T-cell (primary cell): ENCODE measurements at regions not wholly inside any gene's neighbourhood (a gene's known extent, or its start where the extent isn't known, plus 50 kb on each side); places are given as distances from the start of the nearest gene placed in this dataset.

Experiments
- ATAC-seq, 4 experiments: fragments of 200-7000 bp in 3 of 4; fragments of 150-1000 bp in 1 of 4; cut with Tn5 transposase; replicated peaks in 1 of 4; 1 replicate in 3 of 4; 2 replicates in 1 of 4; pipeline ENCODE4 v1.10.0; 2021; ENCODE audit warnings: moderate library complexity in 3 of 4, mild to moderate bottlenecking in 2 of 4, moderate number of reproducible peaks in 1 of 4
- CTCF ChIA-PET, 2 donors: fragments of 300-600 bp; sonication (Branson Sonifier 250); formaldehyde crosslinking; loops; one replicate each; lab custom pipeline; 2022; ENCODE audit warnings: antibody characterized with exemption in 2 of 2; lab: Charles Lee
- POLR2A ChIA-PET, 2 donors: fragments of 300-600 bp; sonication (Branson Sonifier 250); formaldehyde crosslinking; loops; one replicate each; lab custom pipeline; 2022; ENCODE audit warnings: antibody characterized with exemption in 2 of 2; lab: Charles Lee
- DNase-seq, 35 experiments: peaks; one replicate each; pipeline versions ENCODE4 v3.0.0 to v3.0.0-alpha.2; 2013 to 2023
- H3K27ac ChIP-seq: one replicate; pipeline ENCODE4 v1.5.1; 2013; ENCODE audit warnings: low read length
- H3K27me3 ChIP-seq, 2 experiments: replicated peaks in 1 of 2; 1 replicate in 1 of 2; 2 replicates in 1 of 2; pipeline versions ENCODE4 v1.6.1 to v1.7.0; 2013; ENCODE audit warnings: low read length in 1 of 2, mixed read lengths in 1 of 2; ENCODE audit not compliant: control insufficient read depth in 2 of 2, insufficient read depth in 2 of 2; ENCODE audit errors: extremely low read depth in 1 of 2
- H3K36me3 ChIP-seq, 2 donors: 1 replicate in 1 of 2; 2 replicates in 1 of 2; pipeline versions ENCODE4 v1.6.1 to v1.7.0; 2013; ENCODE audit warnings: low read length in 1 of 2; ENCODE audit not compliant: control insufficient read depth in 2 of 2, insufficient read depth in 1 of 2; ENCODE audit errors: extremely low read depth in 1 of 2
- H3K4me1 ChIP-seq, 2 experiments: 1 replicate in 1 of 2; 2 replicates in 1 of 2; pipeline versions ENCODE4 v1.6.1 to v1.7.0; 2013; ENCODE audit warnings: low read length in 2 of 2, mixed read lengths in 1 of 2; ENCODE audit not compliant: insufficient read depth in 2 of 2, control insufficient read depth in 1 of 2; ENCODE audit errors: extremely low read depth in 1 of 2
- H3K4me3 ChIP-seq, 2 donors: 1 replicate in 1 of 2; 2 replicates in 1 of 2; pipeline versions ENCODE4 v1.5.1 to v1.7.0; 2013; ENCODE audit warnings: mild to moderate bottlenecking in 2 of 2, low read length in 1 of 2, moderate library complexity in 1 of 2; ENCODE audit not compliant: control insufficient read depth in 1 of 2; ENCODE audit errors: extremely low read depth in 1 of 2
- H3K9me3 ChIP-seq: 2 replicates; pipeline ENCODE4 v1.7.0; 2013
- H3K27ac Mint-ChIP-seq, 2 donors: one replicate each; pipeline ENCODE4 v1.8.0; 2020 to 2021; ENCODE audit warnings: mild to moderate bottlenecking in 2 of 2, mixed read lengths in 2 of 2
- H3K27me3 Mint-ChIP-seq, 2 donors: one replicate each; pipeline ENCODE4 v1.8.0; 2021 to 2022; ENCODE audit warnings: mixed read lengths in 2 of 2
- H3K36me3 Mint-ChIP-seq: one replicate; pipeline ENCODE4 v1.8.0; 2021; ENCODE audit warnings: mixed read lengths
- H3K4me1 Mint-ChIP-seq, 3 donors: one replicate each; pipeline ENCODE4 v1.8.0; 2020 to 2022; ENCODE audit warnings: mixed read lengths in 3 of 3, mild to moderate bottlenecking in 1 of 3
- H3K4me3 Mint-ChIP-seq, 3 donors: one replicate each; pipeline ENCODE4 v1.8.0; 2020 to 2022; ENCODE audit warnings: mild to moderate bottlenecking in 3 of 3, mixed read lengths in 3 of 3, moderate library complexity in 3 of 3
- H3K9me3 Mint-ChIP-seq, 3 donors: one replicate each; pipeline ENCODE4 v1.8.0; 2020 to 2022; ENCODE audit warnings: mixed read lengths in 3 of 3
- WGBS: methylation state at CpG from one replicate; pipeline ENCODE4 v1.1.5; 2013; ENCODE audit warnings: missing lambda C conversion rate; ENCODE audit not compliant: insufficient coverage; 5-methylcytosine and 5-hydroxymethylcytosine counted together

GRCh38 chr2:15772681-15773080 lies 167.7 kb upstream of the MYCN start:
- Histone ChIP-seq H3K27me3 (peaks cover 0 to 12% of the 10 kb centered on the region in 2 experiments), H3K4me1 (no peaks in the 10 kb centered on the region), H3K9me3 (no peaks in the 10 kb centered on the region), H3K27ac (no peak overlapping the region), H3K4me3 (no peak overlapping the region), H3K36me3 (no peaks in the 10 kb centered on the region)
- 78% methylated on average over 2 of the region's 5 CpGs for WGBS
- DNase-seq (no peak), ATAC-seq (no peak)
- Mint-ChIP-seq H3K27ac (no peak overlapping the region), H3K36me3 (no peaks in the 10 kb centered on the region), H3K9me3 (no peaks in the 10 kb centered on the region), H3K27me3 (peaks cover 0 to 3% of the 10 kb centered on the region in 2 donors), H3K4me1 (no peaks in the 10 kb centered on the region), H3K4me3 (no peak overlapping the region)
- POLR2A ChIA-PET = no interaction called here
- CTCF ChIA-PET = no interaction called here

GRCh38 chr2:15773204-15773603 lies 167.1 kb upstream of the MYCN start:
- no peak overlapping the region for H3K27ac Mint-ChIP-seq
- H3K27me3 Mint-ChIP-seq = no peaks in the 10 kb centered on the region
- DNase-seq (no peak), ATAC-seq (no peak)
- H3K4me1 Mint-ChIP-seq = no peaks in the 10 kb centered on the region
- no peaks in the 10 kb centered on the region for H3K36me3 Mint-ChIP-seq
- no peaks in the 10 kb centered on the region for H3K4me1 ChIP-seq
- 100% methylated on average over 2 of the region's 8 CpGs for WGBS
- H3K27me3 ChIP-seq = peaks cover 0 to 13% of the 10 kb centered on the region in 2 experiments
- ChIA-PET POLR2A (no interaction called here), CTCF (no interaction called here)
- H3K4me3 Mint-ChIP-seq = no peak overlapping the region
- no peaks in the 10 kb centered on the region for H3K9me3 ChIP-seq
- H3K27ac ChIP-seq = no peak overlapping the region
- no peak overlapping the region for H3K4me3 ChIP-seq
- no peaks in the 10 kb centered on the region for H3K9me3 Mint-ChIP-seq
- no peaks in the 10 kb centered on the region for H3K36me3 ChIP-seq

- ATAC-seq (no peak), DNase-seq (no peak)
- Histone ChIP-seq H3K4me1 (no peaks in the 10 kb centered on the region), H3K36me3 (no peaks in the 10 kb centered on the region), H3K27ac (no peak overlapping the region), H3K27me3 (peaks cover 0 to 17% of the 10 kb centered on the region in 2 experiments), H3K4me3 (no peak overlapping the region), H3K9me3 (no peaks in the 10 kb centered on the region)
- Mint-ChIP-seq H3K27me3 (no peaks in the 10 kb centered on the region), H3K4me3 (no peak overlapping the region), H3K9me3 (no peaks in the 10 kb centered on the region), H3K27ac (no peak overlapping the region), H3K4me1 (no peaks in the 10 kb centered on the region), H3K36me3 (no peaks in the 10 kb centered on the region)
- 54% methylated on average over 2 of the region's 5 CpGs for WGBS
- POLR2A ChIA-PET = no interaction called here
- CTCF ChIA-PET = no interaction called here
Measured at GRCh38 chr2:15773846-15774245, 166.5 kb upstream of the MYCN start.

GRCh38 chr2:15775753-15776628 lies 164.4 kb upstream of the MYCN start:
- no peaks in the 10 kb centered on the region for H3K4me1 Mint-ChIP-seq
- no peak overlapping the region for H3K4me3 Mint-ChIP-seq
- no peaks in the 10 kb centered on the region for H3K36me3 ChIP-seq
- H3K4me3 ChIP-seq = no peak overlapping the region
- no peak overlapping the region for H3K27ac Mint-ChIP-seq
- H3K9me3 Mint-ChIP-seq = no peaks in the 10 kb centered on the region
- DNase-seq (no peak), ATAC-seq (no peak)
- H3K36me3 Mint-ChIP-seq = no peaks in the 10 kb centered on the region
- WGBS = 93% methylated on average over 2 of the region's 4 CpGs
- no peaks in the 10 kb centered on the region for H3K4me1 ChIP-seq
- no peaks in the 10 kb centered on the region for H3K9me3 ChIP-seq
- H3K27me3 Mint-ChIP-seq = no peaks in the 10 kb centered on the region
- no peak overlapping the region for H3K27ac ChIP-seq
- ChIA-PET POLR2A (no interaction called here), CTCF (no interaction called here)
- peaks cover 0 to 19% of the 10 kb centered on the region in 2 experiments for H3K27me3 ChIP-seq

- ChIA-PET POLR2A (no interaction called here), CTCF (no interaction called here)
- H3K27ac ChIP-seq = no peak overlapping the region
- H3K4me1 ChIP-seq = no peaks in the 10 kb centered on the region
- H3K4me3 ChIP-seq = no peak overlapping the region
- ATAC-seq (no peak), DNase-seq (no peak)
- H3K4me3 Mint-ChIP-seq = no peak overlapping the region
- no peaks in the 10 kb centered on the region for H3K9me3 ChIP-seq
- no peaks in the 10 kb centered on the region for H3K4me1 Mint-ChIP-seq
- H3K9me3 Mint-ChIP-seq = no peaks in the 10 kb centered on the region
- H3K27me3 Mint-ChIP-seq = no peaks in the 10 kb centered on the region
- no peaks in the 10 kb centered on the region for H3K36me3 Mint-ChIP-seq
- no peak overlapping the region for H3K27ac Mint-ChIP-seq
- WGBS = 88% methylated on average over 2 of the region's 3 CpGs
- H3K36me3 ChIP-seq = no peaks in the 10 kb centered on the region
- H3K27me3 ChIP-seq = peaks cover 0 to 14% of the 10 kb centered on the region in 2 experiments
Measured at GRCh38 chr2:15776629-15776919, 163.8 kb upstream of the MYCN start.

- no peaks in the 10 kb centered on the region for H3K36me3 ChIP-seq
- H3K27ac ChIP-seq = no peak overlapping the region
- no peak overlapping the region for H3K27ac Mint-ChIP-seq
- CTCF ChIA-PET = no interaction called here
- no peak for DNase-seq
- WGBS = 89% methylated on average over 3 of the region's 5 CpGs
- ATAC-seq = no peak
- H3K27me3 Mint-ChIP-seq = no peaks in the 10 kb centered on the region
- no peaks in the 10 kb centered on the region for H3K9me3 ChIP-seq
- no peaks in the 10 kb centered on the region for H3K4me1 Mint-ChIP-seq
- H3K4me3 Mint-ChIP-seq = no peak overlapping the region
- H3K4me3 ChIP-seq = no peak overlapping the region
- POLR2A ChIA-PET = no interaction called here
- no peaks in the 10 kb centered on the region for H3K9me3 Mint-ChIP-seq
- H3K27me3 ChIP-seq = peaks cover 0 to 12% of the 10 kb centered on the region in 2 experiments
- H3K4me1 ChIP-seq = no peaks in the 10 kb centered on the region
- no peaks in the 10 kb centered on the region for H3K36me3 Mint-ChIP-seq
Measured at GRCh38 chr2:15776992-15777702, 163.2 kb upstream of the MYCN start.
